Brain microvascular endothelial cell (primary cell): ENCODE measurements at regions not wholly inside any gene's neighbourhood (a gene's known extent, or its start where the extent isn't known, plus 50 kb on each side); places are given as distances from the start of the nearest gene placed in this dataset.

Experiments
- DNase-seq: peaks from one replicate; pipeline ENCODE4 v3.0.0-alpha.2; 2020
- H3K27ac ChIP-seq: fragments of 250-450 bp; sonication (Bioruptor Pico); 2 replicates; pipeline ENCODE4 v1.5.1; 2020; ENCODE audit warnings: mild to moderate bottlenecking, moderate library complexity
- H3K27me3 ChIP-seq: fragments of 250-450 bp; sonication (Bioruptor Pico); replicated peaks from 2 replicates; pipeline ENCODE4 v1.5.1; 2020; ENCODE audit warnings: mild to moderate bottlenecking
- H3K36me3 ChIP-seq: fragments of 250-450 bp; sonication (Bioruptor Pico); replicated peaks from 2 replicates; pipeline ENCODE4 v1.5.1; 2020; ENCODE audit warnings: mild to moderate bottlenecking
- H3K4me3 ChIP-seq: 2 replicates; pipeline ENCODE4 v1.5.1; 2011; ENCODE audit warnings: low read depth, mild to moderate bottlenecking, control low read depth, low read length, moderate library complexity
- in situ Hi-C: cut with HindIII; loops from 2 replicates; pipeline ENCODE4 v1.10.0; 2017; ENCODE audit warnings: low sequenced_read_pairs, low pct_ligation_motif_present
- TF ChIP-seq, protein P1 (sequence below): IDR thresholded peaks from 2 replicates; pipeline ENCODE4 v1.5.1; 2011; ENCODE audit warnings: low read depth, mild to moderate bottlenecking, moderate library complexity, low read length, control low read depth, inconsistent platforms; ENCODE audit errors: missing control alignments

DNA sequence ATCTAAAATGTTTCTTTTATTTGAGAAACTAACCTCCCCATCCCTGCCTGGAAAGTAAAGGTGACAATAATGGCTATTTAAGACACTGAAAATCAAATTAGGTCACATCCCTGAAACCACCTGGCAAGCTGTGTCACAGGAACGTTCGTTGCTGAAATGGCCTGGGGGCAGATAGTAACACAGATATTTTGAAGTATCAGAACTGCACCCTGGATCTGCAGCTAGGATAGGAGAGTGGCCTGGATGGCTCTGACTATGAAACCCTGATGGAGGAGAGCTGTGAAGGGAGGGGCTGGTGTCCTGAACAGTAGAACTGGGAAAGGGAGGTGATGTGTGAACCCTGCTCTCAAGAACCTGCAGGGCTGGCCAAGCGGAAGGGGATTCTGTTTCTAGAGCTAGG, 648.3 kb upstream of the CFAP20DC start:
- TF ChIP-seq, protein P1, sequence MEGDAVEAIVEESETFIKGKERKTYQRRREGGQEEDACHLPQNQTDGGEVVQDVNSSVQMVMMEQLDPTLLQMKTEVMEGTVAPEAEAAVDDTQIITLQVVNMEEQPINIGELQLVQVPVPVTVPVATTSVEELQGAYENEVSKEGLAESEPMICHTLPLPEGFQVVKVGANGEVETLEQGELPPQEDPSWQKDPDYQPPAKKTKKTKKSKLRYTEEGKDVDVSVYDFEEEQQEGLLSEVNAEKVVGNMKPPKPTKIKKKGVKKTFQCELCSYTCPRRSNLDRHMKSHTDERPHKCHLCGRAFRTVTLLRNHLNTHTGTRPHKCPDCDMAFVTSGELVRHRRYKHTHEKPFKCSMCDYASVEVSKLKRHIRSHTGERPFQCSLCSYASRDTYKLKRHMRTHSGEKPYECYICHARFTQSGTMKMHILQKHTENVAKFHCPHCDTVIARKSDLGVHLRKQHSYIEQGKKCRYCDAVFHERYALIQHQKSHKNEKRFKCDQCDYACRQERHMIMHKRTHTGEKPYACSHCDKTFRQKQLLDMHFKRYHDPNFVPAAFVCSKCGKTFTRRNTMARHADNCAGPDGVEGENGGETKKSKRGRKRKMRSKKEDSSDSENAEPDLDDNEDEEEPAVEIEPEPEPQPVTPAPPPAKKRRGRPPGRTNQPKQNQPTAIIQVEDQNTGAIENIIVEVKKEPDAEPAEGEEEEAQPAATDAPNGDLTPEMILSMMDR = no peak
- Histone ChIP-seq H3K36me3 (no peaks in the 10 kb centered on the region), H3K27ac (no peak overlapping the region), H3K4me3 (no peak overlapping the region), H3K27me3 (no peaks in the 10 kb centered on the region)
- in situ Hi-C loops = no loop called here
- DNase-seq = no peak

DNA sequence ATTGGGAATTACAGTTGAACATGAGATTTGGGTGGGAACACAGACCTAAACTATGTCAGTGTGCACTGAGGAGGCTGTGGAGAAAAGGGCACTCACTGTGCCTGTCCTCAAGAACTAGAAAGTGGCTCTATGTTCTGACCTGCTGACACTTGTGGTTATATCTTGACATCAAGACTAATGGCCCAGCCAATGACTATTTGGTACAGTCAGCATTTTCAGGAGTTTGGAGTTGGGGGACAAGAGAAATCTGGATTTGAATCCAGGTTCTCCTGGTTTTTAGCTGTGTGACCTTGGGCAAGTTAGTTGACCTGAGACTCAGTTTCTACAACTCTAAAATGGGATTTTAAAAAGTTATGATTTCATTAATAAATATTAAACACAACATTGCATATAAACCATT, 647.0 kb upstream of the CFAP20DC start:
- DNase-seq = no peak
- no peaks in the 10 kb centered on the region for H3K27me3 ChIP-seq
- H3K27ac ChIP-seq = no peak overlapping the region
- no peak overlapping the region for H3K4me3 ChIP-seq
- in situ Hi-C loops = no loop called here
- TF ChIP-seq, protein P1 = no peak
- no peaks in the 10 kb centered on the region for H3K36me3 ChIP-seq

DNA sequence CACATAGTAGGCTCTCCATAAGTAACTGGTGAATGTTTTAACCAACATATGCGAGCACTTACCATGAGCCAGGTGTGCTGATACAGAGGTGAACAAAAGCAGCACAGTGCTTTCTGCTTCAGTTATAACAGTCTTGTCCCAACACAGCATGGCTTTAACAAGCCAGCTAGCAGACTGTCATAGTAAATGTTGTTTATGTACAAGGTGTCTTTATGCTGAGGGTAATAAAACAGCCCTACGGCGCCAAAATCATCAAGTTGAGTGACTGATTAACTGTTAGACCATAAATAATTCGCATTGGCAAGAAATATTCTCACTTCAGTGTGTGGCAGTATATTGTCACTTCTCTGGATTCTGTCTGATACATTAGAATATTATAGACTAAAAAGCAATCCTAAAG, 646.0 kb upstream of the CFAP20DC start:
- H3K36me3 ChIP-seq = no peaks in the 10 kb centered on the region
- no peak for DNase-seq
- in situ Hi-C loops = no loop called here

DNA sequence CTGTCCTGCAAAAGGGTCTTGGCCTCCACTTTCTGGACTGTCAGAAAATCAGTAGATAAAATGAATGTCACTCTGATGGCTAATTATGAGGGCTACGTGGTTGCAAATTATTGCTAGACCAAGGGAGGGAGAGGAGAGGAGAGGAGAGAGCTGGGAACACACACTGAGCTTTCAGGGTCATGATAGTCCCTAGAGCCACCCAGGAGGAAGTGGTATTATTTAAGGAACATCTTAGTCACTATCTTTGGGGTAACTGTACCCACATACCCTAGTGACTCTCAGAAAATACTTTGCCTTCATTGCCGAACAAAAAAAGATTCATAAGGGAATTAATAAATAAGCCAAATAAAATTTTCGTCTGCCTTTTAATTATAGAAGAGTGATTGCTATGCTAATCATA, 642.3 kb upstream of the CFAP20DC start:
- Histone ChIP-seq H3K4me3 (no peak overlapping the region), H3K27ac (no peak overlapping the region), H3K27me3 (no peaks in the 10 kb centered on the region), H3K36me3 (no peaks in the 10 kb centered on the region)
- DNase-seq = no peak
- in situ Hi-C loops = no loop called here
- TF ChIP-seq, protein P1 = no peak

More for the DNA sequence above, 646.0 kb upstream of the CFAP20DC start:
- no peaks in the 10 kb centered on the region for H3K27me3 ChIP-seq
- H3K4me3 ChIP-seq = no peak overlapping the region
- H3K27ac ChIP-seq = no peak overlapping the region
- TF ChIP-seq, protein P1 = no peak

DNA sequence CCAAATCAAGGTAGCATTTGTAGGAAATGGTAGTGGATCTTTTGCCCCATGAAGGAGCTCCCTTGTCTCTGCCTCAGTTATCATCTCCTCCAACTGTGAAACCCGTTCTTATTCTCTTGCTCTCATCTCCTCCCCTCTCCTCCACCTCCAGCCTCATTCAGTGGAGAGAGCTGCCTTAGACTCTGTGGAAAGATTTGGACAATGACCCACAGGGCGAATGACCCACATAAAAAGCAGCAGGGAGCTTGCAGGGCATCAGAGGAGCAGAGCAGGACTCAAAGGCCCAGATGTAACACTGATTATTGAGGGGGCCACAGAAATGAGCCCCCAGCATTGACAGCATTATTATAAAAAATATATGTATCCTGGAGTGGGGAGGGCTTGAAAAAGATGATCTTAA, 641.1 kb upstream of the CFAP20DC start:
- in situ Hi-C loops = no loop called here
- no peak for DNase-seq
- H3K27ac ChIP-seq = no peak overlapping the region
- H3K27me3 ChIP-seq = no peaks in the 10 kb centered on the region
- H3K4me3 ChIP-seq = no peak overlapping the region
- no peaks in the 10 kb centered on the region for H3K36me3 ChIP-seq
- TF ChIP-seq, protein P1 = no peak

DNA sequence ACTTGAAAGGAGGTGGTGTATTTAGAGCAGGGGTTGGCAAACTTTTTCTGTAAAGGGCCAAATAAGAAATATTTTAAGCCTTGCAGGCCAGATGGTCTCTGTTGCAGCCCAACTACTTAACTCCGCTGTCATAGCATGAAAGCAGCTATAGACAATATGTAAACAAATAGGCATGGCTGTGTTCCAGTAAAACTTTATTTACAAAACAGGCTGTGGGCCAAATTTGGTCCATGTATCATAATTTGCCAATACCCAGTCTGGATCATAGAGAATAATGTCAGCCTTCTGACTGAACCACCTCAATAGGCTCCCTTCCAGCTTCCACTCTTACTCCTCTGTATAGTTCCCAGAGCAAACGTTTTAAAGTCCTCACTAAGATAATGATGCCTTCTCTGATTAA, 638.8 kb upstream of the CFAP20DC start:
- in situ Hi-C loops = no loop called here
- Histone ChIP-seq H3K36me3 (no peaks in the 10 kb centered on the region), H3K27ac (no peak overlapping the region), H3K4me3 (no peak overlapping the region), H3K27me3 (no peaks in the 10 kb centered on the region)
- no peak for DNase-seq
- TF ChIP-seq, protein P1 = no peak
